GM13976 (cell line): ENCODE measurements at regions not wholly inside any gene's neighbourhood (a gene's known extent, or its start where the extent isn't known, plus 50 kb on each side); places are given as distances from the start of the nearest gene placed in this dataset.
A peak's percentile ranks its signal among the peaks of the same experiment; 100 is the strongest.

Experiments
- DNase-seq: peaks from one replicate; pipeline ENCODE4 v3.0.0; 2012; ENCODE audit warnings: low spot score
- CTCF ChIP-seq: IDR thresholded peaks from 2 replicates; pipeline ENCODE4 v1.5.1; 2012; ENCODE audit warnings: borderline replicate concordance, mild to moderate bottlenecking; ENCODE audit not compliant: insufficient read depth; ENCODE audit errors: extremely low read depth, missing control alignments, control extremely low read depth
- in situ Hi-C: fragments of 300-500 bp; cut with MboI; formaldehyde crosslinking; loops from one replicate; pipeline ENCODE4 v1.12.0; 2022; ENCODE audit warnings: low sequenced_read_pairs, mixed read lengths, inconsistent platforms; ENCODE audit not compliant: unreplicated experiment

GRCh38 chr3:159583662-159584061, 405.0 kb upstream of the IL12A start:
- TF ChIP-seq CTCF, result no peak
- in situ Hi-C loops, result no loop called here
- no peak for DNase-seq

DNA sequence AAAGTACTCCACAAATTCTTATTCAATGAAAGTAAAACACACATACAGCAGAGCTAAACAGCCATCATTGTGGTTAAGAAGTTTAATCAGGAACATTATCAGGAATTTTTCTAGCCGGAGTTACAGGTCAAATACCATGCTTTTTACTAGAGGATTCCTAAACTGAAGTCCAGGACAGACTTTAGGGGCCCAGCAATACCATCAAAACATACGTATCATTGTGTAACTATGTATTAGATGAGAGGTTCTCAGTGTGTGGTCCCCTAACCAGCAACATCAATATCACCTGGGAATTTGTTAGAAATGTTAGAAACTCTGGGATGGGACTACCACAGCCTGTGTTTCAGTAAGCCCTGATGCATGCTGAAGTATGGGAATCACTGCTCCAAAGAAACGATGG, 404.2 kb upstream of the IL12A start:
- in situ Hi-C loops, result no loop called here
- no peak for TF ChIP-seq CTCF
- no peak for DNase-seq

DNA sequence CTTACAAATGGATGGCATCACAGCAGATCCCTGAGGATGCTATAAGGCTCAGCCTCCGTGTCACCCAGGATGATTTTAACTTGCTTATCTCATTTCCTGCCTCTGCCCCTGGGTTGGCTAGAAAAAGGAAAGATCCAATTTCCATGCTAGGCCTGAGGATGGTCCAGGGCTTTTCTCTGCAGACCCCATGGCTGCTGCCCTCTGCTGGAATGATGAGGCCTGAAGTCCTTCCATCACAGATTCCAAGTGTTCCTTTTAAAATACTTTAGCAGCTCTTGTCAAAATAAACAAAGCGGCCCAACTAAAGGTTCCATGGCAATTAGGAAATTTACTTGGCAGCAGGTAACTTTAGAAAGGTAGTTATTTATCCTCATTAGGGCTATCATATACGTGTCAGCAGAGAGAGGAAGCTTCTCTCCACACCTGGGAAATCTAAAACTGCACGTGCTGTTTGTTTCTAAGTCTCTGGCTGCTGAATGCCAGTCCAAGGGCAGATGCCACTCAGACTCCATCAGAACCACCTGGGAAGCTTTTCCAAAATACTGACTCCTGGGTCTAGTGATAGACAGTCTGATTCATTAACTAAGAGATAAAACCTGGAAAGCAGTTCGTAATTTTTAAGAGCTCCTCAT, 401.9 kb upstream of the IL12A start:
- TF ChIP-seq CTCF, result peak; percentile 6
- in situ Hi-C loops, result no loop called here
- DNase-seq, result no peak

DNA sequence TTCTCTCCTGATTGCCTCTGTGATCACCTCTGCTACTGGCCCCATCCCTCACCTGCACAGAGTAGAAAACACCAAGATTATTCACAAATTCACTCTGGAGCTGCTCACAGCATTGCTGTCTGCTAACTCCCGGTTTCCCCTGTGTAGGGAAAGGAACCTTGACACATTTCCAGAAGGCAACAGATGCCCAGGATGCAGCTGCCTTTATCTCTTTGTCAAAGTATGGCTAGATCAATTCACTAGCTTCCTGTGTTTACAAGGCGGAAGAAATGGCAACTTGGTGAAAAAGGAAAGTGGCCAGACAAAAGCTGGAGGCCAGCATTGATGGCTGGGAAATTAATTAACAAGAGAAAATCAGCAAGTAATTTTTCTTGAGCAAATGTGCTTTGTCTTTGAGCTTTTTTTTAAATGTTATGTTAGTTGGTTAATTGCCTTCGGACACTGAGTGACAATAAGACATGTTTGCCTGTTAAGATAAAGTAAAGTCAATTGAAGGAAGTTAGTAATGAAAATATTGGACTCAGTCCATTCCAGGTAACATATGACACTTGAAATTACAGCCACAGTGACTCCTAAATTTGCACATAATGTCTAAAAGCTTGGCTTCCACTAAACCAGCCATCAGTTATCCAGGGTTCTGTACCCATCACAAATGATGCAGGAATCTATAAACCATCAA, 394.6 kb upstream of the IL12A start:
- in situ Hi-C loops, result no loop called here
- no peak for DNase-seq
- no peak for TF ChIP-seq CTCF

- in situ Hi-C loops, result no loop called here
- TF ChIP-seq CTCF, result no peak
- DNase-seq, result no peak
These were observed 388.3 kb upstream of the IL12A start for GRCh38 chr3:159600291-159600690.

DNA sequence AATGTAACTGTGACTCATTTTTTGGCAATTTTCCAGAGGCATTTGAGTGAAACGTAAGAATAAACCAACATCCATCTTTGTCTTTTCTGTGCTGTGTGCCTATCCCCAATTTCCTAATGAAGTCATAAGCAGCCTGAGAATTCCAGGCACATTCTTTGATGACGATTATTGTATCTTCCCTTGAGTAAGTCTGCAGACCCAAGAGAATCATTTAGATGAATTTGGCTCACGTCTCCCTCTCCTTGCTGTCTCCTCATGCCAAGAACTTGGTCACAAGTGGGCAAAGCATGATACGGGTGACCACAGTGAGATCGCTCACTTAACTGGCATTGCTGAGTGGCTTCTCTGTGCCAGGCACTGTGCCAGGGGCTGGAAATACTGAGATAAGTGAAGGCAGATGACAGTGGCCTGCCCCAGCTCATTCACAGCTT, 384.5 kb upstream of the IL12A start:
- in situ Hi-C loops, result no loop called here

More for the DNA sequence above, 384.5 kb upstream of the IL12A start:
- TF ChIP-seq CTCF, result no peak
- DNase-seq, result no peak
